Breast epithelium (tissue), 3 donors: ENCODE measurements at regions not wholly inside any gene's neighbourhood (a gene's known extent, or its start where the extent isn't known, plus 50 kb on each side); places are given as distances from the start of the nearest gene placed in this dataset.

Experiments used
- CTCF ChIP-seq, 3 donors: fragments of 450-650 bp; IDR thresholded peaks; one replicate each; pipeline ENCODE4 v1.5.1; 2016 to 2017; ENCODE audit warnings: antibody characterized with exemption in 3 of 3, mild to moderate bottlenecking in 3 of 3, moderate library complexity in 3 of 3
- POLR2A ChIP-seq: fragments of 450-650 bp; IDR thresholded peaks from one replicate; pipeline ENCODE4 v1.6.1; 2016; ENCODE audit warnings: antibody characterized with exemption, mild to moderate bottlenecking, moderate library complexity

- TF ChIP-seq CTCF (IDR thresholded peaks at IDR 0.05) (no peak), POLR2A (no peak)
These were observed 629.2 kb downstream of the BNC2 start for GRCh38 chr9:16241231-16241630.
